ENCODE measurements at regions not wholly inside any gene's neighbourhood (a gene's known extent, or its start where the extent isn't known, plus 50 kb on each side); places are given as distances from the start of the nearest gene placed in this dataset.

DNA sequence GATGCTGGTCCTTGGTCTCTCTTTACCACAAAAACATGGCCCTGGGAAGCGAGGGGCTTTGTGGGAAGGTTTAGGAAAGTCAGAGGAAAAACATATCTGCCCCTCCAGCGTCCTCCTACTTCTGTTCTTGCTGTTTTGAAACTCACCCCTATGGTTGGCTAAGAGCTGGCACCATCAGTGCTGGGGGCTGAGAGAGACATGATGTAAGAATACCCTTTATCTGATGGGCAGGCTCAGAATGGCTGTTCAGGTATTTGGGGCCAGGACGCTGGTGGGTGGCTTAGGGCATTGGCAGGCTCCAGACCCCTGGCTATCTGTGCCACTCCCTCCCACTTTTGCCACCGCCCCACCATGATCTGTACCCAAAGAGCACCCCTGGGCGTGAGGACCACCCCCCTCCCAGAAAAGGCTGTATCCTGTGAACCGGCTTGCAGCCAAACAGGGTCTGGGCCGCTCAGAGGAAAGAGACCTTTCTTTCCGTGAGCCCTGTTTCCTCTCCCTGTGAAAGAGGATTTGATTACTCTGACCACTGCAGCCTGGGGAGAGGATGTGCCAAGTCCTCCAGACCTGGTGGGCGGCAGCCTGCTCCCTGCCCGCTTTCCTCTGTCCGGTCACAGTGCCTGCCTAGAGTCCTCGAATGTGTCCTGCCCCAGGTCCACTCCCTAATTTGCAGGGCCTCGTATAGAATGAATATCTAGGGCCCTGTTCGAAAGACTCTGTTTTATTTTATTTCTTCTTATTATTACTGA, 61.3 kb upstream of the SLC6A6 start:
- peaks cover 0 to 3% of the 10 kb centered on the region in 2 donors for H3K27me3 Mint-ChIP-seq
- peaks cover 0 to 1% (median 0%) of the 10 kb centered on the region in 4 donors for H3K4me1 Mint-ChIP-seq
- H3K4me3 Mint-ChIP-seq, result no peak overlapping the region

DNA sequence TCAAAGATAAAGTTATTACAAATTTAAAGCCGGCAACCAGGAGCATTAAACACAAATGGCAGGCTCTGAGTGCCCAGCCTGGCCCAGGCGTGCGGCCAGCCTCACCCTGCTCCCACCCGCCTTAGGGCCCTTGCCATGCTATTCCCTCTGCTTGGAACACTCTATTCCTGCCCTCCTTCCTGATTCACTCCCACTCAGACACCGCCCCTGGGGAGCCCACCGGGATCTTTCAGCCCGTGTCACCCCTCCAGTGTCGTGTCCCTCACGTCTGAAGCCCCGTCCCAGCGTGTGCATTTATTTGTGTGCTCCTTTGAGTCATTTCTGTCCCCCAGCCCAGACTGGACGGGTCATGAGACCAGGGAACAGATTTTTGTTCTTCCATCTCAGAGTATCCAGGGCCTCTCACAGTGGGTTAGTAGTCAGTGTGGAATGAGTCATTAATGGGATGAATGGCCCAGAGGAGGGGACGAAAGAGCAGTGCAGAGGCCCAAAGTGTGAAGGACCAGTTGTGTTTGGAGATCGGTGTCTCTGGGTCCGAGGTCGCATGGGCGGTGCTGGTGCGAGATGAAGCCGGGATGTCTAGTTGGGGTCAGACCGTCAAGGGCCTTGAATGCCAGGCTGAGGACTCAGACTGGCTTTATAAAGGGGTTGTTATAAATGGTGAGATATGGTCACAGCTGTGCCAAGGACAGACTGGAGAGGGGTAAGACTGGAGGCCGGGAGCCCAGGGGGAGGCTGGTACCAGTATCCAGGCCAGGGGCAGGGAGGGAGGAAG, 58.9 kb upstream of the SLC6A6 start:
- POLR2A ChIA-PET (ENCODE audit: partially characterized antibody), result no interaction called here
- CTCF ChIA-PET (ENCODE audit: partially characterized antibody), result interaction anchor here (1.0 kb wide), 1 partner anchor 140 kb away, joined by 3 read pairs; no protein-coding TSS in a partner anchor
- Histone ChIP-seq H3K27ac (ENCODE audit: low read depth, low read length) (no peak overlapping the region), H3K9me3 (ENCODE audit: control insufficient read depth in 1 of 2, low read length in 2 of 2) (no peaks in the 10 kb centered on the region), H3K4me1 (ENCODE audit: insufficient read depth, low read length) (no peaks in the 10 kb centered on the region), H3K36me3 (ENCODE audit: insufficient read depth, low read length) (no peaks in the 10 kb centered on the region), H3K4me3 (ENCODE audit: low read length in 2 of 2) (no peak overlapping the region), H3K27me3 (ENCODE audit: insufficient read depth, low read length) (no peaks in the 10 kb centered on the region)
- H3K36me3 Mint-ChIP-seq, result no peaks in the 10 kb centered on the region
- H3K27ac Mint-ChIP-seq, result peak overlapping the region in 1 of 7 donors; percentile 10
- no peak for DNase-seq
- intact Hi-C loops (cut with micrococcal nuclease), result no loop called here
- H3K4me3 Mint-ChIP-seq, result no peak overlapping the region
- H3K9me3 Mint-ChIP-seq, result no peaks in the 10 kb centered on the region
- H3K4me1 Mint-ChIP-seq, result no peaks in the 10 kb centered on the region
- H3K27me3 Mint-ChIP-seq, result peaks cover 0 to 3% of the 10 kb centered on the region in 2 donors

More for the DNA sequence above, 61.3 kb upstream of the SLC6A6 start:
- Mint-ChIP-seq H3K36me3 (no peaks in the 10 kb centered on the region), H3K27ac (peak overlapping the region in 1 of 7 donors; percentile 19), H3K9me3 (no peaks in the 10 kb centered on the region)
- no peaks in the 10 kb centered on the region for H3K9me3 ChIP-seq (ENCODE audit: control insufficient read depth in 1 of 2, low read length in 2 of 2)
- no peak overlapping the region for H3K27ac ChIP-seq (ENCODE audit: low read depth, low read length)
- CTCF ChIA-PET (ENCODE audit: partially characterized antibody), result no interaction called here
- intact Hi-C loops (cut with micrococcal nuclease), result no loop called here
- H3K4me3 ChIP-seq (ENCODE audit: low read length in 2 of 2), result no peak overlapping the region
- no peaks in the 10 kb centered on the region for H3K36me3 ChIP-seq (ENCODE audit: insufficient read depth, low read length)
- POLR2A ChIA-PET (ENCODE audit: partially characterized antibody), result no interaction called here
- H3K27me3 ChIP-seq (ENCODE audit: insufficient read depth, low read length), result no peaks in the 10 kb centered on the region
- no peak for DNase-seq
- no peaks in the 10 kb centered on the region for H3K4me1 ChIP-seq (ENCODE audit: insufficient read depth, low read length)

DNA sequence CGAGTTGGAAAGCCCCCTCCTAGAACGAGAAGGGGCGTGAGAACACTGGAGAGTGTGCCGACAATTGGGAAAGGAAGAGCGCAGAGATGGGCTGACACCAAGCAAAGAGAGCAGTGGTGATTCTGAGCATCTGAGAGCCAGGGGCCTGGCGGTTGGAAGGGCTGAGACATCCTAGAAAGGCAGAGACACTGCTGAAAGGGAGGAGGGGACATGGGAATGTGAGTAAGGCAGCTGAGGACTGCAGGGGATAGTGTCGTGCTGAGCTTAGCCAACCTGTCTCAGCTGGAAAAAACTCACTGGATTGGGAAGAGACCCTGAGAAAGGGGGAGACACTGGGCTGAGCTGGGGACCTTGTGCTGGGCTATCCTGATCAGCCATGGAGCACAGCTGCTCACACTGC, 58.1 kb upstream of the SLC6A6 start:
- Histone ChIP-seq H3K27me3 (ENCODE audit: insufficient read depth, low read length) (no peaks in the 10 kb centered on the region), H3K9me3 (ENCODE audit: control insufficient read depth in 1 of 2, low read length in 2 of 2) (no peaks in the 10 kb centered on the region), H3K4me1 (ENCODE audit: insufficient read depth, low read length) (no peaks in the 10 kb centered on the region), H3K4me3 (ENCODE audit: low read length in 2 of 2) (no peak overlapping the region), H3K36me3 (ENCODE audit: insufficient read depth, low read length) (no peaks in the 10 kb centered on the region), H3K27ac (ENCODE audit: low read depth, low read length) (no peak overlapping the region)
- ChIA-PET CTCF (ENCODE audit: partially characterized antibody) (interaction anchor here (1.0 to 1.4 kb wide), 2 partner anchors 8 to 140 kb away, joined by 3 to 4 read pairs; no protein-coding TSS in a partner anchor), POLR2A (ENCODE audit: partially characterized antibody) (no interaction called here)
- H3K9me3 Mint-ChIP-seq, result no peaks in the 10 kb centered on the region
- peaks cover 0 to 4% of the 10 kb centered on the region in 2 donors for H3K27me3 Mint-ChIP-seq
- H3K27ac Mint-ChIP-seq, result peak overlapping the region in 1 of 7 donors; percentile 69
- no peaks in the 10 kb centered on the region for H3K4me1 Mint-ChIP-seq
- H3K4me3 Mint-ChIP-seq, result no peak overlapping the region
- H3K36me3 Mint-ChIP-seq, result no peaks in the 10 kb centered on the region
- DNase-seq, result no peak
- intact Hi-C loops (cut with micrococcal nuclease), result no loop called here

GRCh38 chr3:14345496-14346150, 56.8 kb upstream of the SLC6A6 start:
- Histone ChIP-seq H3K36me3 (ENCODE audit: insufficient read depth, low read length) (no peaks in the 10 kb centered on the region), H3K27me3 (ENCODE audit: insufficient read depth, low read length) (no peaks in the 10 kb centered on the region), H3K9me3 (ENCODE audit: control insufficient read depth in 1 of 2, low read length in 2 of 2) (no peaks in the 10 kb centered on the region), H3K27ac (ENCODE audit: low read depth, low read length) (no peak overlapping the region), H3K4me3 (ENCODE audit: low read length in 2 of 2) (no peak overlapping the region), H3K4me1 (ENCODE audit: insufficient read depth, low read length) (no peaks in the 10 kb centered on the region)
- Mint-ChIP-seq H3K36me3 (no peaks in the 10 kb centered on the region), H3K27me3 (peaks cover 0 to 4% of the 10 kb centered on the region in 2 donors), H3K4me1 (no peaks in the 10 kb centered on the region), H3K27ac (no peak overlapping the region), H3K9me3 (no peaks in the 10 kb centered on the region), H3K4me3 (no peak overlapping the region)
- intact Hi-C loops (cut with micrococcal nuclease), result no loop called here
- ChIA-PET CTCF (ENCODE audit: partially characterized antibody) (interaction anchor here (1.4 kb wide), 1 partner anchor 9 kb away, joined by 4 read pairs; no protein-coding TSS in a partner anchor), POLR2A (ENCODE audit: partially characterized antibody) (no interaction called here)
- DNase-seq, result no peak

DNA sequence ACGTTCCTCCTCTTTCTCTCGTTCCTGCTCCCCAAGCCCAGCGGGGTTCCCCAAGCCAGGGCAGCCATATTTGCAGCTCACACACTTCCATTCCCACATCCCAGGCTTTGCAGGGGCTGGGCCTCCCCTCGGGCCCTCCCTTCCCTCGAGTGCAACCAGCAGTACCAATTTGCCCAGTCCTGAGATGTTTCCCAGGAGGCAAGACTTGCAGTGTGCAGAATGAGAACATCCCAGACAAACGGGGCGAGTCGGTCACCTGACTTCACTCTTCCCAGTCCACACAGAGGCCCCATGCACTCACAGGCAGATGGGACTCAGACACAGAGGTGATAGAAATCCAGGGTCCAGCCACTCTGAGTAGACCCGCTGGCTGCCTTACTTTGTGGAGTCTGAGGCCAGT, 56.2 kb upstream of the SLC6A6 start:
- H3K27me3 Mint-ChIP-seq, result peaks cover 0 to 4% of the 10 kb centered on the region in 2 donors
- H3K27ac ChIP-seq (ENCODE audit: low read depth, low read length), result no peak overlapping the region
- H3K36me3 ChIP-seq (ENCODE audit: insufficient read depth, low read length), result no peaks in the 10 kb centered on the region
- no peak for DNase-seq
- H3K4me3 ChIP-seq (ENCODE audit: low read length in 2 of 2), result no peak overlapping the region
- no peak overlapping the region for H3K4me3 Mint-ChIP-seq
- H3K9me3 ChIP-seq (ENCODE audit: control insufficient read depth in 1 of 2, low read length in 2 of 2), result no peaks in the 10 kb centered on the region
- ChIA-PET POLR2A (ENCODE audit: partially characterized antibody) (no interaction called here), CTCF (ENCODE audit: partially characterized antibody) (no interaction called here)
- no peaks in the 10 kb centered on the region for H3K27me3 ChIP-seq (ENCODE audit: insufficient read depth, low read length)
- intact Hi-C loops (cut with micrococcal nuclease), result no loop called here
- no peaks in the 10 kb centered on the region for H3K9me3 Mint-ChIP-seq
- no peak overlapping the region for H3K27ac Mint-ChIP-seq
- no peaks in the 10 kb centered on the region for H3K36me3 Mint-ChIP-seq
- H3K4me1 Mint-ChIP-seq, result no peaks in the 10 kb centered on the region
- H3K4me1 ChIP-seq (ENCODE audit: insufficient read depth, low read length), result no peaks in the 10 kb centered on the region

DNA sequence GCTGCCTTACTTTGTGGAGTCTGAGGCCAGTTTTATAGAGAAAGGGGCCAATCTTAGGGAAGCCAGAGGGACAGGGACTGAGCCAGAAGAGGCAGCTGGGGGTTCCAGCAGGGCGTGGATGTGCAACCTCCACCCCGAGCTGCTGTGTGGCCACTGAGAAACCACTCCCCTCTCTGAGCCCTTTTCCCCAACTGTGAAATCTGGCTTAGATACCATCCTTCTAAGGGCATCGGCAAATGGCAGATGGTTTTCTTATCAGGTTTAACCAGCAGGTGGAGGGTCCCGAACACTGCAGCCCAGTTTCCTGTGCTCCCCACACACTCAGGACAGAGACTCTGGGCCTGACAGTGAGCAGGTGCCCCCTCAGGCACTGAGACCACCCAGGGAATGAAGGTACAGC, 55.8 kb upstream of the SLC6A6 start:
- Histone ChIP-seq H3K27me3 (ENCODE audit: insufficient read depth, low read length) (no peaks in the 10 kb centered on the region), H3K9me3 (ENCODE audit: control insufficient read depth in 1 of 2, low read length in 2 of 2) (no peaks in the 10 kb centered on the region), H3K4me1 (ENCODE audit: insufficient read depth, low read length) (no peaks in the 10 kb centered on the region), H3K27ac (ENCODE audit: low read depth, low read length) (no peak overlapping the region), H3K4me3 (ENCODE audit: low read length in 2 of 2) (no peak overlapping the region), H3K36me3 (ENCODE audit: insufficient read depth, low read length) (no peaks in the 10 kb centered on the region)
- no peak for DNase-seq
- ChIA-PET POLR2A (ENCODE audit: partially characterized antibody) (no interaction called here), CTCF (ENCODE audit: partially characterized antibody) (no interaction called here)
- intact Hi-C loops (cut with micrococcal nuclease), result no loop called here
- Mint-ChIP-seq H3K4me3 (no peak overlapping the region), H3K4me1 (no peaks in the 10 kb centered on the region), H3K27ac (peak overlapping the region in 1 of 7 donors; percentile 62), H3K36me3 (no peaks in the 10 kb centered on the region), H3K9me3 (no peaks in the 10 kb centered on the region), H3K27me3 (peaks cover 0 to 4% of the 10 kb centered on the region in 2 donors)

DNA sequence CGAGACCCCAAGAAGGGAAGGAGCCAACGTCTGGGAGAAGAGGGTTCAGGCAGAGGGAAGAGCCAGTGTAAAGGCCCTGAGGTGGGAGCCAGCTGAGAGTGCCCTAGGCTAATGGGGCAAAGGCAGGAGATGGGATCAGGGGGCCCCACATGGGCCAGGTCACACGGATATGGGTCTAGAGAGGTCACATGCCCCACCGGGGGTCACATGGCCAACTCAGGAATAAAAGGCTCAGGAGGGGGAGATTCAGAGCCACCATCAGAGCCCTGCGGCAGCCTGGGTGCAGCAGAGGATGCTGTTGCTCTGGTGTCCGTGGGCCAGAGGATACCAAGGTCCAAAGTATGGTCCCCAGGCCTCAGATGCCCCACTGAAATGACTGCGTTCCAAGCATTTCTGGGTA, 55.3 kb upstream of the SLC6A6 start:
- H3K27ac ChIP-seq (ENCODE audit: low read depth, low read length), result no peak overlapping the region
- intact Hi-C loops (cut with micrococcal nuclease), result no loop called here
- POLR2A ChIA-PET (ENCODE audit: partially characterized antibody), result no interaction called here
- no peaks in the 10 kb centered on the region for H3K9me3 ChIP-seq (ENCODE audit: control insufficient read depth in 1 of 2, low read length in 2 of 2)
- Mint-ChIP-seq H3K4me3 (no peak overlapping the region), H3K27ac (peak overlapping the region in 1 of 7 donors; percentile 62), H3K9me3 (no peaks in the 10 kb centered on the region), H3K27me3 (peaks cover 0 to 4% of the 10 kb centered on the region in 2 donors), H3K36me3 (no peaks in the 10 kb centered on the region), H3K4me1 (no peaks in the 10 kb centered on the region)
- no peaks in the 10 kb centered on the region for H3K27me3 ChIP-seq (ENCODE audit: insufficient read depth, low read length)
- no peaks in the 10 kb centered on the region for H3K4me1 ChIP-seq (ENCODE audit: insufficient read depth, low read length)
- no peaks in the 10 kb centered on the region for H3K36me3 ChIP-seq (ENCODE audit: insufficient read depth, low read length)
- CTCF ChIA-PET (ENCODE audit: partially characterized antibody), result no interaction called here
- H3K4me3 ChIP-seq (ENCODE audit: low read length in 2 of 2), result no peak overlapping the region
- no peak for DNase-seq
